ENCODE measurements at regions not wholly inside any gene's neighbourhood (a gene's known extent, or its start where the extent isn't known, plus 50 kb on each side); places are given as distances from the start of the nearest gene placed in this dataset.
"Not testable (repeated sequence)": the region's sequence is repeated elsewhere in the genome, so short reads cannot be mapped to it uniquely, and the experiment has no call there.

DNA sequence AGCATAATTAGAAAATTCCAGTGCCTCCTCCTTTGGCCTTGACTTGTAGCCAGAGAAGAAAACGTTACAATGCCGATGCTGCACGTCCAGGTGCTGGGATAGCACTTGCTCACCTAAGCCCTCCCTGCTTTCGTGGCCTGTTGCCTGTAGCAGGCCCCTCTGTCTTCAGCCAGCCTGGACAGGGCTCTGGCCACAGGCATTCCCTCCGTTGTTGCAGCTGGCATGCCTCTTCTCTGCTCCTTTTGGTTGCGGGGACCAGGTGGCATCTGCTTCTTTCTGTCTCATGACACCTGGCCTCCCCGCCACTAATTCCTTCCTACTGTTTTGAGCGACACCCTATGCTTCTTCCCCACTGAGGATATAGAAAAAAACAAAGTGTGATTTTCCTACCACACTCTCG lies 54.6 kb upstream of the MORC3 start:
- H3K27me3 Mint-ChIP-seq (ENCODE audit: insufficient read depth, unreplicated experiment) = no peaks in the 10 kb centered on the region
- Histone ChIP-seq H3K4me1 (peaks cover 29% of the 10 kb centered on the region), H3K36me3 (ENCODE audit: control insufficient read depth, insufficient read depth, low read length) (peaks cover 15% of the 10 kb centered on the region), H3K27me3 (replicated peaks; ENCODE audit: control insufficient read depth, insufficient read depth, low read length) (no peaks in the 10 kb centered on the region), H3K9me3 (peaks cover 51% of the 10 kb centered on the region), H3K4me3 (ENCODE audit: low read depth, low read length) (no peak overlapping the region)
- TF ChIP-seq CTCF (IDR thresholded peaks at IDR 0.05; ENCODE audit: insufficient read depth in 1 of 2, low read depth in 1 of 2, low read length in 1 of 2, severe bottlenecking in 1 of 2, unreplicated experiment in 1 of 2) = no peak
- no peak overlapping the region for H3K4me3 Mint-ChIP-seq (ENCODE audit: unreplicated experiment)
- DNase-seq = no peak
- peak overlapping the region; percentile 16 for H3K27ac Mint-ChIP-seq (ENCODE audit: unreplicated experiment)
- intact Hi-C loops (cut with micrococcal nuclease; ENCODE audit: unreplicated experiment) = loop anchor here (5.0 kb wide), 2 partner anchors 57 to 108 kb away; partner anchors contain the start of genes DOP1B and MORC3
- H3K4me1 Mint-ChIP-seq (ENCODE audit: low read depth, unreplicated experiment) = peaks cover 7% of the 10 kb centered on the region
- H3K9me3 Mint-ChIP-seq (ENCODE audit: unreplicated experiment) = peaks cover 9% of the 10 kb centered on the region
- CTCF ChIA-PET = no interaction called here
- BruUV-seq (replicated peaks) = no TSS peak
- POLR2A ChIA-PET = no interaction called here
- peaks cover 47% of the 10 kb centered on the region for H3K36me3 Mint-ChIP-seq (ENCODE audit: insufficient read depth, unreplicated experiment)

- H3K4me3 Mint-ChIP-seq (ENCODE audit: unreplicated experiment); H3K4me3 ChIP-seq (ENCODE audit: low read depth, low read length); POLR2A ChIA-PET; H3K27me3 Mint-ChIP-seq (ENCODE audit: insufficient read depth, unreplicated experiment); H3K4me1 Mint-ChIP-seq (ENCODE audit: low read depth, unreplicated experiment); H3K9me3 Mint-ChIP-seq (ENCODE audit: unreplicated experiment); BruUV-seq (replicated peaks); H3K27me3 ChIP-seq (replicated peaks; ENCODE audit: control insufficient read depth, insufficient read depth, low read length): not testable (repeated sequence)
- CTCF ChIA-PET = interaction anchor here (0.7 kb wide), 1 partner anchor 82 kb away, joined by 4 read pairs; no protein-coding TSS in a partner anchor
- Histone ChIP-seq H3K4me1 (peaks cover 25% of the 10 kb centered on the region), H3K36me3 (ENCODE audit: control insufficient read depth, insufficient read depth, low read length) (peaks cover 11% of the 10 kb centered on the region), H3K9me3 (peaks cover 51% of the 10 kb centered on the region)
- DNase-seq = peak; percentile 85 to 91
- Mint-ChIP-seq H3K36me3 (ENCODE audit: insufficient read depth, unreplicated experiment) (peaks cover 59% of the 10 kb centered on the region), H3K27ac (ENCODE audit: unreplicated experiment) (peak overlapping the region; percentile 84)
- intact Hi-C loops (cut with micrococcal nuclease; ENCODE audit: unreplicated experiment) = loop anchor here (1.0 to 5.0 kb wide), 3 partner anchors 33 to 111 kb away; partner anchors contain the start of genes DOP1B and MORC3
Observed at GRCh38 chr21:36267828-36268227, 52.2 kb upstream of the MORC3 start.

GRCh38 chr21:36268264-36268663 lies 51.7 kb upstream of the MORC3 start:
- H3K36me3 ChIP-seq (ENCODE audit: control insufficient read depth, insufficient read depth, low read length) = peaks cover 11% of the 10 kb centered on the region
- H3K4me3 ChIP-seq (ENCODE audit: low read depth, low read length); H3K27me3 Mint-ChIP-seq (ENCODE audit: insufficient read depth, unreplicated experiment); BruUV-seq (replicated peaks); CTCF ChIA-PET; DNase-seq; H3K9me3 Mint-ChIP-seq (ENCODE audit: unreplicated experiment); POLR2A ChIA-PET; H3K27me3 ChIP-seq (replicated peaks; ENCODE audit: control insufficient read depth, insufficient read depth, low read length); H3K4me3 Mint-ChIP-seq (ENCODE audit: unreplicated experiment); H3K4me1 Mint-ChIP-seq (ENCODE audit: low read depth, unreplicated experiment): not testable (repeated sequence)
- Mint-ChIP-seq H3K36me3 (ENCODE audit: insufficient read depth, unreplicated experiment) (peaks cover 59% of the 10 kb centered on the region), H3K27ac (ENCODE audit: unreplicated experiment) (peak overlapping the region; percentile 84)
- intact Hi-C loops (cut with micrococcal nuclease; ENCODE audit: unreplicated experiment) = loop anchor here (5.0 kb wide), 2 partner anchors 54 to 111 kb away; partner anchors contain the start of genes DOP1B and MORC3
- peaks cover 25% of the 10 kb centered on the region for H3K4me1 ChIP-seq
- H3K9me3 ChIP-seq = peaks cover 51% of the 10 kb centered on the region

Measured in Caco-2 (cell line).